HS-5 (cell line): ENCODE measurements at regions not wholly inside any gene's neighbourhood (a gene's known extent, or its start where the extent isn't known, plus 50 kb on each side); places are given as distances from the start of the nearest gene placed in this dataset.

Experiments
- DNase-seq: peaks from one replicate; pipeline ENCODE4 v3.0.0-alpha.2; 2012; ENCODE audit warnings: low read depth

GRCh38 chr10:107715565-107715964 is 551.1 kb upstream of the SORCS1 start:
- no peak for DNase-seq

GRCh38 chr10:107708981-107709380 is 544.5 kb upstream of the SORCS1 start:
- DNase-seq, result no peak

GRCh38 chr10:107706096-107706725 is 541.7 kb upstream of the SORCS1 start:
- no peak for DNase-seq

- no peak for DNase-seq
These were observed 537.4 kb upstream of the SORCS1 start for GRCh38 chr10:107701943-107702342.

GRCh38 chr10:107692072-107692471 is 527.6 kb upstream of the SORCS1 start:
- no peak for DNase-seq

- DNase-seq, result no peak
These were observed 524.8 kb upstream of the SORCS1 start for GRCh38 chr10:107689323-107689722.

GRCh38 chr10:107687701-107688100 is 523.2 kb upstream of the SORCS1 start:
- DNase-seq, result no peak

GRCh38 chr10:107686095-107686494 is 521.6 kb upstream of the SORCS1 start:
- DNase-seq, result no peak

- DNase-seq, result no peak
These were observed 507.5 kb upstream of the SORCS1 start for GRCh38 chr10:107671960-107672359.

GRCh38 chr10:107666214-107666613 is 501.7 kb upstream of the SORCS1 start:
- no peak for DNase-seq

GRCh38 chr10:107665459-107665858 is 501.0 kb upstream of the SORCS1 start:
- DNase-seq, result no peak

GRCh38 chr10:107657851-107658250 is 493.3 kb upstream of the SORCS1 start:
- no peak for DNase-seq

- DNase-seq, result no peak
These were observed 492.4 kb upstream of the SORCS1 start for GRCh38 chr10:107656932-107657331.

GRCh38 chr10:107653832-107654287 is 489.4 kb upstream of the SORCS1 start:
- peak; percentile 32 for DNase-seq

- DNase-seq, result no peak
These were observed 486.4 kb upstream of the SORCS1 start for GRCh38 chr10:107650939-107651338.

- no peak for DNase-seq
These were observed 484.7 kb upstream of the SORCS1 start for GRCh38 chr10:107649249-107649648.

- no peak for DNase-seq
These were observed 483.0 kb upstream of the SORCS1 start for GRCh38 chr10:107647462-107647861.

- DNase-seq, result no peak
These were observed 467.4 kb upstream of the SORCS1 start for GRCh38 chr10:107631876-107632275.

GRCh38 chr10:107626862-107627261 is 462.4 kb upstream of the SORCS1 start:
- no peak for DNase-seq

GRCh38 chr10:107623292-107623691 is 458.8 kb upstream of the SORCS1 start:
- no peak for DNase-seq

GRCh38 chr10:107619139-107619538 is 454.6 kb upstream of the SORCS1 start:
- DNase-seq, result no peak

GRCh38 chr10:107618504-107618994 is 454.0 kb upstream of the SORCS1 start:
- DNase-seq, result peak; percentile 35

GRCh38 chr10:107616463-107617410 is 452.2 kb upstream of the SORCS1 start:
- DNase-seq, result peak; percentile 66
